Activated CD4-positive, alpha-beta memory T cell treated with anti-CD3 and anti-CD28 coated beads, Interleukin-2, amount 10 ng/mL, durations not matched to agents 7 days and 5 days (primary cell): ENCODE measurements at regions not wholly inside any gene's neighbourhood (a gene's known extent, or its start where the extent isn't known, plus 50 kb on each side); places are given as distances from the start of the nearest gene placed in this dataset.
"Not testable (repeated sequence)": the region's sequence is repeated elsewhere in the genome, so short reads cannot be mapped to it uniquely, and the experiment has no call there.

ENCODE experiments used
- CTCF ChIA-PET: fragments of 350-600 bp; sonication (Branson Sonifier 250); formaldehyde crosslinking; loops from one replicate; lab custom pipeline; 2021; ENCODE audit warnings: antibody characterized with exemption, inconsistent platforms; lab: Charles Lee
- POLR2A ChIA-PET: fragments of 350-600 bp; sonication (Branson Sonifier 250); formaldehyde crosslinking; loops from one replicate; lab custom pipeline; 2021; ENCODE audit warnings: antibody characterized with exemption; lab: Charles Lee
- DNase-seq: peaks from one replicate; pipeline ENCODE4 v3.0.0-alpha.2; 2020
- H3K27ac Mint-ChIP-seq: one replicate; pipeline ENCODE4 v1.8.0; 2021; ENCODE audit warnings: mild to moderate bottlenecking, mixed read lengths
- H3K27me3 Mint-ChIP-seq: one replicate; pipeline ENCODE4 v1.8.0; 2021; ENCODE audit warnings: mixed read lengths
- H3K36me3 Mint-ChIP-seq: one replicate; pipeline ENCODE4 v1.8.0; 2021; ENCODE audit warnings: low read depth, mixed read lengths
- H3K4me1 Mint-ChIP-seq: one replicate; pipeline ENCODE4 v1.8.0; 2021; ENCODE audit warnings: mixed read lengths
- H3K4me3 Mint-ChIP-seq: one replicate; pipeline ENCODE4 v1.8.0; 2021; ENCODE audit warnings: mild to moderate bottlenecking, mixed read lengths
- H3K9me3 Mint-ChIP-seq: one replicate; pipeline ENCODE4 v1.8.0; 2021; ENCODE audit warnings: mixed read lengths

- CTCF ChIA-PET = no interaction called here
- DNase-seq = no peak
- no peaks in the 10 kb centered on the region for H3K27me3 Mint-ChIP-seq
- H3K9me3 Mint-ChIP-seq = no peaks in the 10 kb centered on the region
- no peak overlapping the region for H3K27ac Mint-ChIP-seq
- H3K36me3 Mint-ChIP-seq = no peaks in the 10 kb centered on the region
- POLR2A ChIA-PET = no interaction called here
- no peak overlapping the region for H3K4me3 Mint-ChIP-seq
- no peaks in the 10 kb centered on the region for H3K4me1 Mint-ChIP-seq
These were observed 284.0 kb upstream of the RNF32 start for GRCh38 chr7:156356551-156356950.

- Mint-ChIP-seq H3K27me3 (no peaks in the 10 kb centered on the region), H3K36me3 (no peaks in the 10 kb centered on the region), H3K27ac (no peak overlapping the region), H3K4me3 (no peak overlapping the region), H3K4me1 (no peaks in the 10 kb centered on the region), H3K9me3 (no peaks in the 10 kb centered on the region)
- POLR2A ChIA-PET = no interaction called here
- CTCF ChIA-PET = no interaction called here
- no peak for DNase-seq
These were observed 287.2 kb upstream of the RNF32 start for GRCh38 chr7:156353352-156353751.

- H3K36me3 Mint-ChIP-seq, H3K4me1 Mint-ChIP-seq, H3K27me3 Mint-ChIP-seq, CTCF ChIA-PET, POLR2A ChIA-PET, H3K27ac Mint-ChIP-seq, H3K4me3 Mint-ChIP-seq, H3K9me3 Mint-ChIP-seq, DNase-seq: not testable (repeated sequence)
These were observed 292.8 kb upstream of the RNF32 start for GRCh38 chr7:156347703-156348248.

- Mint-ChIP-seq H3K4me1 (no peaks in the 10 kb centered on the region), H3K27ac (no peak overlapping the region), H3K4me3 (no peak overlapping the region), H3K9me3 (peaks cover 2% of the 10 kb centered on the region), H3K27me3 (no peaks in the 10 kb centered on the region), H3K36me3 (no peaks in the 10 kb centered on the region)
- CTCF ChIA-PET = no interaction called here
- no peak for DNase-seq
- POLR2A ChIA-PET = no interaction called here
These were observed 293.4 kb upstream of the RNF32 start for GRCh38 chr7:156347132-156347531.

GRCh38 chr7:156344595-156344994, 296.0 kb upstream of the RNF32 start:
- POLR2A ChIA-PET = no interaction called here
- no peaks in the 10 kb centered on the region for H3K27me3 Mint-ChIP-seq
- no peaks in the 10 kb centered on the region for H3K36me3 Mint-ChIP-seq
- no peaks in the 10 kb centered on the region for H3K4me1 Mint-ChIP-seq
- H3K27ac Mint-ChIP-seq = no peak overlapping the region
- no peak for DNase-seq
- CTCF ChIA-PET = no interaction called here
- peaks cover 2% of the 10 kb centered on the region for H3K9me3 Mint-ChIP-seq
- no peak overlapping the region for H3K4me3 Mint-ChIP-seq

GRCh38 chr7:156334636-156335035, 305.9 kb upstream of the RNF32 start:
- Mint-ChIP-seq H3K27me3 (peaks cover 6% of the 10 kb centered on the region), H3K36me3 (no peaks in the 10 kb centered on the region), H3K4me1 (no peaks in the 10 kb centered on the region), H3K9me3 (no peaks in the 10 kb centered on the region), H3K4me3 (no peak overlapping the region), H3K27ac (no peak overlapping the region)
- CTCF ChIA-PET = no interaction called here
- DNase-seq = no peak
- POLR2A ChIA-PET = no interaction called here

- POLR2A ChIA-PET = no interaction called here
- no peaks in the 10 kb centered on the region for H3K36me3 Mint-ChIP-seq
- no peaks in the 10 kb centered on the region for H3K9me3 Mint-ChIP-seq
- no peaks in the 10 kb centered on the region for H3K27me3 Mint-ChIP-seq
- no peaks in the 10 kb centered on the region for H3K4me1 Mint-ChIP-seq
- no peak overlapping the region for H3K4me3 Mint-ChIP-seq
- no peak for DNase-seq
- H3K27ac Mint-ChIP-seq = no peak overlapping the region
- CTCF ChIA-PET = no interaction called here
These were observed 312.7 kb upstream of the RNF32 start for GRCh38 chr7:156327916-156328315.

- no peaks in the 10 kb centered on the region for H3K4me1 Mint-ChIP-seq
- H3K4me3 Mint-ChIP-seq = no peak overlapping the region
- no peak overlapping the region for H3K27ac Mint-ChIP-seq
- ChIA-PET POLR2A (no interaction called here), CTCF (no interaction called here)
- DNase-seq = no peak
- H3K9me3 Mint-ChIP-seq = no peaks in the 10 kb centered on the region
- H3K36me3 Mint-ChIP-seq = no peaks in the 10 kb centered on the region
- H3K27me3 Mint-ChIP-seq = no peaks in the 10 kb centered on the region
These were observed 313.1 kb upstream of the RNF32 start for GRCh38 chr7:156327474-156327873.

- no peaks in the 10 kb centered on the region for H3K9me3 Mint-ChIP-seq
- no peaks in the 10 kb centered on the region for H3K36me3 Mint-ChIP-seq
- H3K4me3 Mint-ChIP-seq = no peak overlapping the region
- H3K27me3 Mint-ChIP-seq = no peaks in the 10 kb centered on the region
- no peak overlapping the region for H3K27ac Mint-ChIP-seq
- no peak for DNase-seq
- CTCF ChIA-PET = no interaction called here
- POLR2A ChIA-PET = no interaction called here
- no peaks in the 10 kb centered on the region for H3K4me1 Mint-ChIP-seq
These were observed 316.4 kb upstream of the RNF32 start for GRCh38 chr7:156324201-156324600.

GRCh38 chr7:156321430-156321829, 319.1 kb upstream of the RNF32 start:
- H3K4me1 Mint-ChIP-seq, H3K27ac Mint-ChIP-seq, H3K9me3 Mint-ChIP-seq, H3K27me3 Mint-ChIP-seq, DNase-seq, H3K4me3 Mint-ChIP-seq, CTCF ChIA-PET, H3K36me3 Mint-ChIP-seq, POLR2A ChIA-PET: not testable (repeated sequence)

- Mint-ChIP-seq H3K27me3 (no peaks in the 10 kb centered on the region), H3K36me3 (no peaks in the 10 kb centered on the region), H3K4me1 (no peaks in the 10 kb centered on the region), H3K4me3 (no peak overlapping the region), H3K9me3 (peaks cover 6% of the 10 kb centered on the region), H3K27ac (no peak overlapping the region)
- ChIA-PET CTCF (no interaction called here), POLR2A (no interaction called here)
- no peak for DNase-seq
These were observed 321.6 kb upstream of the RNF32 start for GRCh38 chr7:156318926-156319325.

- CTCF ChIA-PET = no interaction called here
These were observed 322.1 kb upstream of the RNF32 start for GRCh38 chr7:156318426-156318825.

GRCh38 chr7:156309016-156309620, 331.5 kb upstream of the RNF32 start:
- no peak overlapping the region for H3K4me3 Mint-ChIP-seq

More at GRCh38 chr7:156318426-156318825, 322.1 kb upstream of the RNF32 start:
- Mint-ChIP-seq H3K4me1 (no peaks in the 10 kb centered on the region), H3K4me3 (no peak overlapping the region), H3K27me3 (no peaks in the 10 kb centered on the region), H3K36me3 (no peaks in the 10 kb centered on the region), H3K27ac (no peak overlapping the region), H3K9me3 (peaks cover 6% of the 10 kb centered on the region)
- POLR2A ChIA-PET = no interaction called here
- DNase-seq = no peak

GRCh38 chr7:156307193-156307592, 333.4 kb upstream of the RNF32 start:
- ChIA-PET POLR2A (no interaction called here), CTCF (no interaction called here)
- Mint-ChIP-seq H3K4me3 (no peak overlapping the region), H3K4me1 (no peaks in the 10 kb centered on the region), H3K9me3 (no peaks in the 10 kb centered on the region), H3K27ac (no peak overlapping the region), H3K27me3 (no peaks in the 10 kb centered on the region), H3K36me3 (no peaks in the 10 kb centered on the region)
- DNase-seq = no peak

More at GRCh38 chr7:156309016-156309620, 331.5 kb upstream of the RNF32 start:
- H3K27me3 Mint-ChIP-seq = no peaks in the 10 kb centered on the region
- ChIA-PET POLR2A (no interaction called here), CTCF (no interaction called here)
- no peaks in the 10 kb centered on the region for H3K9me3 Mint-ChIP-seq
- H3K27ac Mint-ChIP-seq = no peak overlapping the region
- DNase-seq = no peak
- no peaks in the 10 kb centered on the region for H3K36me3 Mint-ChIP-seq
- H3K4me1 Mint-ChIP-seq = no peaks in the 10 kb centered on the region
